ENCODE measurements at regions not wholly inside any gene's neighbourhood (a gene's known extent, or its start where the extent isn't known, plus 50 kb on each side); places are given as distances from the start of the nearest gene placed in this dataset.

DNA sequence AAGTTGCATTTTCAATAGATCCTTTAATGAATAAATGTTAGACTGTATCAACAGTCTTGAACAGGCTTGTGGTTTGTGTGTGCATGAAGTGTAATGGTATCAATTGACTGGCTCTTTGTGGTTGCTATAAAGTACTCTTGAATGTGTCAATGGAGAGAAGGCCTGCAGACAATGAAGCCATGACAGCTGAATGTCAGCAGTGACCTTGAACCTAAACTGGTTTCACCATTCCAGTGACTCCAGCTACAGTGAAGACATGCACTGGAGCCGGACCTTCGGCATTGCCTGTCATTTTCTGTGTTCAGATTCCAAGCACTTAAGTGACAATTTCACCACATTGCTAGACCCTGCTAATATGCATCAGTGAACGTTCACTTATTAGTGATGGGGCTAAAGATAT is 276.0 kb upstream of the TMEM161B start:
- TF ChIP-seq CTCF (IDR thresholded peaks at IDR 0.05) (no peak), POLR2A (IDR thresholded peaks at IDR 0.05) (no peak), EP300 (IDR thresholded peaks at IDR 0.05) (no peak)
